HEK293T (cell line): ENCODE measurements at regions not wholly inside any gene's neighbourhood (a gene's known extent, or its start where the extent isn't known, plus 50 kb on each side); places are given as distances from the start of the nearest gene placed in this dataset.

ENCODE experiments used
- BHLHE40 ChIP-seq: fragments of 450-650 bp; IDR thresholded peaks from 2 replicates; pipeline ENCODE4 v1.6.1; 2016; ENCODE audit warnings: mild to moderate bottlenecking, moderate library complexity, borderline replicate concordance
- ELF4 ChIP-seq: fragments of 450-650 bp; IDR thresholded peaks from 2 replicates; pipeline ENCODE4 v1.6.1; 2017; ENCODE audit warnings: antibody characterized with exemption
- FOXK2 ChIP-seq: fragments of 450-650 bp; IDR thresholded peaks from 2 replicates; pipeline ENCODE4 v1.6.1; 2016; ENCODE audit warnings: mild to moderate bottlenecking
- FOXM1 ChIP-seq: fragments of 450-650 bp; IDR thresholded peaks from 2 replicates; pipeline ENCODE4 v1.6.1; 2017; ENCODE audit warnings: mild to moderate bottlenecking, borderline replicate concordance
- LEF1 ChIP-seq: fragments of 450-650 bp; IDR thresholded peaks from 2 replicates; pipeline ENCODE4 v1.6.1; 2017; ENCODE audit warnings: mild to moderate bottlenecking, borderline replicate concordance
- SP1 ChIP-seq: fragments of 450-650 bp; IDR thresholded peaks from 2 replicates; pipeline ENCODE4 v1.6.1; 2017
- TARDBP ChIP-seq: fragments of 450-650 bp; IDR thresholded peaks from 2 replicates; pipeline ENCODE4 v1.6.1; 2016
- ZNF384 ChIP-seq: fragments of 450-650 bp; IDR thresholded peaks from 2 replicates; pipeline ENCODE4 v1.6.1; 2016

DNA sequence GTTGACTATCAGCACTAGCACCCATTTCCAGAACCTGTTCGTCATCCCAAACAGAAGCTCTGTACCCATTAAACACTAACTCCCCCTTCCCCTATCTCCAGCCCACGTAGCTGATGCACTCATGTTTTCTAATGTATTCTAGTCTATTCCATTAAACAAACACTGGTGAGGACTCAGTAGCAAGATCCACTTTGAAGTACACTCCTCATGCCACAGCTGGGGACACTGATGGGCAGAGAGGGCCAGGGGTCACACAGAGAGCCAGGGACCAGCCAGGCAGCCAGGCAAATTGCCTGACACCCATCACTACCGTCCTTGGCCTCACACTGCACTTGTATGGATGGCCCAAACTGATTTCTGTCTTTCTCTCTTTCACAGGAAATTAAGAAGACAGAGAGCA, 269.9 kb upstream of the DIO3 start:
- TF ChIP-seq BHLHE40 (no peak), ELF4 (no peak), LEF1 (no peak), FOXK2 (no peak), TARDBP (no peak), ZNF384 (no peak), SP1 (no peak), FOXM1 (no peak)
